IMR-90 (cell line): ENCODE measurements at regions not wholly inside any gene's neighbourhood (a gene's known extent, or its start where the extent isn't known, plus 50 kb on each side); places are given as distances from the start of the nearest gene placed in this dataset.

Source experiments
- ATAC-seq: fragments of 200-7000 bp; cut with Tn5 transposase; 2 replicates; pipeline ENCODE4 v1.9.1; 2020; ENCODE audit warnings: low read depth, mild to moderate bottlenecking, moderate library complexity
- BruUV-seq: library from RNA; stranded (reverse); fragments of 400-500 nt; replicated peaks from 2 replicates; lab custom pipeline; 2021; lab: Mats Ljungman, UMichigan
- CTCF ChIA-PET: fragments of 300-600 bp; formaldehyde crosslinking; extraction: SDS; loops from one replicate; lab custom pipeline; 2021; ENCODE audit warnings: antibody characterized with exemption; lab: Yijun Ruan, JAX
- POLR2A ChIA-PET: fragments of 300-600 bp; sonication (Branson Sonifier 250); formaldehyde crosslinking; loops from one replicate; lab custom pipeline; 2022; ENCODE audit warnings: antibody characterized with exemption; ENCODE audit not compliant: unreplicated experiment; lab: Charles Lee
- DNase-seq: peaks from one replicate; pipeline ENCODE4 v3.0.0; 2013
- H2AFZ ChIP-seq: replicated peaks from 2 replicates; pipeline ENCODE3; 2013; ENCODE audit warnings: low read length, mild to moderate bottlenecking; ENCODE audit not compliant: poor library complexity
- H2AK5ac ChIP-seq: 2 replicates; pipeline ENCODE4 v1.6.1; 2013; ENCODE audit warnings: low read depth, low read length, inconsistent platforms
- H2AK9ac ChIP-seq: replicated peaks from 2 replicates; pipeline ENCODE3; 2013; ENCODE audit warnings: mild to moderate bottlenecking, low read depth, low read length, moderate library complexity; ENCODE audit not compliant: poor library complexity
- H2BK120ac ChIP-seq: 2 replicates; pipeline ENCODE4 v1.6.1; 2013; ENCODE audit warnings: low read depth, low read length, inconsistent platforms
- H2BK15ac ChIP-seq: 3 replicates; pipeline ENCODE4 v1.6.1; 2013; ENCODE audit warnings: low read depth, low read length, inconsistent platforms
- H2BK20ac ChIP-seq: 2 replicates; pipeline ENCODE4 v1.6.1; 2013; ENCODE audit warnings: low read depth, mild to moderate bottlenecking, inconsistent platforms, low read length, moderate library complexity
- H2BK5ac ChIP-seq: 2 replicates; pipeline ENCODE4 v1.6.1; 2013; ENCODE audit warnings: mild to moderate bottlenecking, low read depth, low read length, inconsistent platforms; ENCODE audit not compliant: poor library complexity, severe bottlenecking
- H3K14ac ChIP-seq: replicated peaks from 2 replicates; pipeline ENCODE4 v1.6.1; 2013; ENCODE audit warnings: low read depth, low read length, inconsistent platforms
- H3K18ac ChIP-seq: 2 replicates; pipeline ENCODE4 v1.6.1; 2013; ENCODE audit warnings: low read depth, low read length, control low read depth
- H3K23ac ChIP-seq: 2 replicates; pipeline ENCODE4 v1.6.1; 2013; ENCODE audit warnings: low read depth, low read length, inconsistent platforms
- H3K27ac ChIP-seq: 2 replicates; pipeline ENCODE4 v1.5.1; 2013; ENCODE audit warnings: mild to moderate bottlenecking, control low read depth, low read length; ENCODE audit not compliant: insufficient read depth
- H3K27me3 ChIP-seq: 2 replicates; pipeline ENCODE4 v1.6.1; 2013; ENCODE audit warnings: low read length; ENCODE audit not compliant: control insufficient read depth, insufficient read depth
- H3K36me3 ChIP-seq: 2 replicates; pipeline ENCODE4 v1.6.1; 2013; ENCODE audit warnings: low read length, mixed read lengths; ENCODE audit not compliant: control insufficient read depth, insufficient read depth
- H3K4ac ChIP-seq: 2 replicates; pipeline ENCODE4 v1.6.1; 2013; ENCODE audit warnings: low read depth, low read length, inconsistent platforms
- H3K4me1 ChIP-seq: 2 replicates; pipeline ENCODE4 v1.6.1; 2013; ENCODE audit warnings: low read length, mixed read lengths; ENCODE audit not compliant: control insufficient read depth, insufficient read depth
- H3K4me2 ChIP-seq: 2 replicates; pipeline ENCODE4 v1.6.1; 2013; ENCODE audit warnings: low read depth, mild to moderate bottlenecking, control low read depth, low read length, moderate library complexity
- H3K4me3 ChIP-seq: 2 replicates; pipeline ENCODE4 v1.5.1; 2013; ENCODE audit warnings: low read depth, mild to moderate bottlenecking, control low read depth, low read length, moderate library complexity; ENCODE audit not compliant: insufficient read depth
- H3K56ac ChIP-seq: 2 replicates; pipeline ENCODE4 v1.6.1; 2013; ENCODE audit warnings: low read length, inconsistent platforms; ENCODE audit not compliant: insufficient read depth; ENCODE audit errors: extremely low read depth
- H3K79me1 ChIP-seq, 2 experiments: 2 replicates each; pipeline ENCODE4 v1.6.1; 2013; ENCODE audit warnings: low read length in 2 of 2, inconsistent platforms in 1 of 2, low read depth in 1 of 2
- H3K9ac ChIP-seq: 2 replicates; pipeline ENCODE4 v1.6.1; 2013; ENCODE audit warnings: low read depth, low read length, control low read depth
- H3K9me1 ChIP-seq: 2 replicates; pipeline ENCODE4 v1.6.1; 2013; ENCODE audit warnings: low read length, inconsistent platforms; ENCODE audit not compliant: insufficient read depth
- H3K9me3 ChIP-seq: 2 replicates; pipeline ENCODE4 v1.6.1; 2013; ENCODE audit warnings: low read length; ENCODE audit not compliant: control insufficient read depth, insufficient read depth
- H4K20me1 ChIP-seq: 2 replicates; pipeline ENCODE4 v1.6.1; 2013; ENCODE audit warnings: low read length, inconsistent platforms; ENCODE audit not compliant: insufficient read depth
- H4K5ac ChIP-seq: 2 replicates; pipeline ENCODE4 v1.6.1; 2013; ENCODE audit warnings: mild to moderate bottlenecking, low read depth, low read length, control low read depth
- H4K8ac ChIP-seq, 2 experiments: 2 replicates each; pipeline ENCODE4 v1.6.1; 2013; ENCODE audit warnings: low read depth in 2 of 2, low read length in 2 of 2, control low read depth in 1 of 2, inconsistent platforms in 1 of 2
- H4K91ac ChIP-seq: 2 replicates; pipeline ENCODE4 v1.6.1; 2013; ENCODE audit warnings: low read depth, low read length, inconsistent platforms; ENCODE audit not compliant: insufficient read depth
- FOS ChIP-seq: fragments of 150-350 bp; IDR thresholded peaks from 2 replicates; pipeline ENCODE4 v1.6.1; 2016; ENCODE audit warnings: low read depth, low read length
- POLR2A ChIP-seq: IDR thresholded peaks from 2 replicates; pipeline ENCODE4 v1.6.1; 2012; ENCODE audit warnings: mild to moderate bottlenecking, low read depth, low read length
- RAD21 ChIP-seq: IDR thresholded peaks from 2 replicates; pipeline ENCODE4 v1.6.1; 2012; ENCODE audit warnings: low read length, improper control_type of control experiment
- WGBS, 2 experiments: methylation state at CpG; one replicate each; pipeline versions ENCODE4 v1.1.5 to v1.1.7; 2013; ENCODE audit warnings: missing lambda C conversion rate in 2 of 2; ENCODE audit not compliant: insufficient read length in 1 of 2; ENCODE audit errors: extremely low coverage in 2 of 2; 5-methylcytosine and 5-hydroxymethylcytosine counted together
- dilution Hi-C: fragments of 300-500 bp; cut with HindIII; formaldehyde crosslinking; loops from one replicate; pipeline ENCODE4 v1.14.3; 2018; ENCODE audit warnings: low sequenced_read_pairs; ENCODE audit not compliant: unreplicated experiment
- in situ Hi-C: fragments of 300-500 bp; cut with MboI; formaldehyde crosslinking; loops from 3 replicates; pipeline ENCODE4 v1.14.3; 2019; ENCODE audit warnings: low sequenced_read_pairs, inconsistent platforms, mixed read lengths
- intact Hi-C: fragments of 100-400 bp; cut with micrococcal nuclease; formaldehyde crosslinking; loops from 2 replicates; pipeline ENCODE4 v1.10.0; 2022

GRCh38 chr2:37771600-37772088 is 100.2 kb upstream of the CDC42EP3 start:
- DNase-seq (peak; percentile 84), ATAC-seq (peak; percentile 47)
- BruUV-seq: no TSS peak

More at GRCh38 chr2:37771600-37772088, 100.2 kb upstream of the CDC42EP3 start:
- Histone ChIP-seq H2BK120ac (peak overlapping the region; percentile 99), H4K5ac (peak overlapping the region; percentile 97), H2BK15ac (peak overlapping the region; percentile 99; the same call in 2 of the 3 replicates), H3K27ac (peak overlapping the region; percentile 90), H3K4me1 (peaks cover 49% of the 10 kb centered on the region), H3K36me3 (no peaks in the 10 kb centered on the region), H2AK5ac (peak overlapping the region; percentile 94), H3K27me3 (no peaks in the 10 kb centered on the region), H3K9me1 (peaks cover 38% of the 10 kb centered on the region), H2AK9ac (peak overlapping the region; percentile 85), H4K20me1 (no peaks in the 10 kb centered on the region), H4K91ac (peak overlapping the region; percentile 100), H2AFZ (peak overlapping the region; percentile 75), H3K14ac (peak overlapping the region; percentile 94), H3K4me3 (no peak overlapping the region), H3K23ac (peak overlapping the region; percentile 95), H3K4ac (peak overlapping the region; percentile 99), H3K56ac (peak overlapping the region; percentile 76; the same call in 1 of the 2 replicates), H4K8ac (peak overlapping the region; percentile 87 to 89), H3K9me3 (no peaks in the 10 kb centered on the region), H2BK20ac (peak overlapping the region; percentile 98), H3K79me1 (peaks cover 3 to 55% of the 10 kb centered on the region in 2 experiments; a peak in 2 of 4 replicates), H3K18ac (peak overlapping the region; percentile 98), H3K4me2 (peak overlapping the region; percentile 29), H3K9ac (peak overlapping the region; percentile 70), H2BK5ac (peak overlapping the region; percentile 98)
- ChIA-PET POLR2A (interaction anchor here (0.7 kb wide), 1 partner anchor 31 kb away, joined by 3 read pairs; no protein-coding TSS in a partner anchor), CTCF (interaction anchor here (0.6 kb wide), 1 partner anchor 82 kb away, joined by 3 read pairs; no protein-coding TSS in a partner anchor)
- intact Hi-C loops: no loop called here
- dilution Hi-C loops: no loop called here
- WGBS, 2 experiments: 20% methylated on average over 1 of the region's 3 CpGs; no CpG with 5 or more reads in 1 of the 2 experiments
- in situ Hi-C loops: no loop called here
- TF ChIP-seq FOS (peak; percentile 44), POLR2A (no peak), RAD21 (no peak)
